Activated CD4-positive, alpha-beta T cell treated with anti-CD3 and anti-CD28 coated beads, Interleukin-2, Interleukin-6, amounts not matched to agents 100 ng/mL and 50 ng/mL, durations not matched to agents 16 hours and 8 hours (primary cell): ENCODE measurements at regions not wholly inside any gene's neighbourhood (a gene's known extent, or its start where the extent isn't known, plus 50 kb on each side); places are given as distances from the start of the nearest gene placed in this dataset.
A peak's percentile ranks its signal among the peaks of the same experiment; 100 is the strongest.

Experiments used
- DNase-seq: peaks from one replicate; pipeline ENCODE4 v3.0.0-alpha.2; 2020

DNA sequence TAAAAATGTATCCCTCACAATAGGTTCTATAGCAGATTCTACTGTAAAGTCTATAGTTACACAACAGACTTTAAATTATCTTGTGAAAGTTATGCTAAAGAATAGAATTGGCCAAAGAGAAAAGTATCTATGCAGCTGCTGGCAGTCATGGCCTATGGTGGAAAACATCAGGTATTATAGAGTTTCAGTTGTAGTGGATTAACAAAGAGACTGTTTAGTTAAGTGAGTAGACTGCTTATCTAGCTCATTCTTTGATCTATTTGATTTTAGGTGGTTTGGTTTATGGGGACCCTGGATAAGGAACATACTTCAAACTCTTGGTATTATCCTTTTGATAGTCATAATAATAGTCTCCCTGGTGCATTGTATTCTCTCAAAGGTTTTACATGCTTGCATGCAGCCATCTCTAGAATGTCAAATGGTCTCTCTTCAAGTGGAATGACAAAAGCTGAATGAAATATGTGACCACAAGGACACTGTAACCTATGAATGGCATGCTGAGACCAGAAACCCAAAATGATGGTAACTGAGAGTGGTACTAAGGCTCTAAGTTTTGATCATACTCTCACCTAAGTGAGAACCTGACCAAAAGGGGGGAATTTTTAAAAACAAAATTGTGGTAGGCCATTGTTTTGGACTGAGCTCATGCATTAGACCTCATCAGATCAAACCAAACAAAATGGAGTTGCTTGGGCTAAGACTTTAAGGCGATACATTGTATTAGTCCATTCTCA lies 54.9 kb upstream of the NAMPT start:
- DNase-seq, result peak; percentile 47

DNA sequence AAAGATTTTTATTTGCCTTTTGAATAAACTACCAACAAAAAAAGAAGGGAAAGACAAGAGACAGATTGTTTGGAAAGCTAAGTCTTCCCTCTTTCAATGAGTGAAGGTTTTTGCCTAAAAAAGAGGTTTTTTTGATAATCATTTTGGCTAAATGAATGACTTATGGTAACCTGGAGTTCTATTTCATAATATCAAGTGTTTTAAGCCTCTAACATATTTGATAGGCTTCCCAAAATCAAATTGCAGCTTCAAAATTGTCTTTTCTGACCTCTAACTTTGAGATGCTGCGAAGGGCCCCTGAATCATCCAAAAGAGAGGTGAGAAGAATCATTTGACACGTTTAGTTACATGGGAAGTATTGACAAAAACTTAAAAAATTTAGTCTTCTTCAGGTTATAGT lies 53.0 kb upstream of the NAMPT start:
- DNase-seq, result no peak

DNA sequence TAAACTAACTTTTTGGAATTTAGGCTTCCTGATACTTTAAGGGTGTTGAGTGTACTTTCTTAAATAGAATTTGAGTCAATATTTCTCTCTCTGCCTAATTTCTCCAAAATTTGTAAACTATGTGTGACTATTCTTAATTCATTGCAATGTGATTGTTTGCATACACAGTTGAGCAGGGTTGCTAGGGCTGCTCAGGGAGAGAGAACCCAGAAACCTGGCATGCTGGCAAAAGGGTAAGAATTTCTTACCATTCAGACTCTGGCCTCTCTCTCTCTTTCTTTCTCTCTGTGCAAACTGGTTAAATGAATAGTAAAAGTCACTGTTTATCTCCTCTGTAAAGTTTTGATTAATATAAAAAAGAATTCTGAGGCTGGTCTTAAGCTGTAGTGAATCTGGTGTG lies 51.0 kb upstream of the NAMPT start:
- DNase-seq, result no peak
